HCT116 (cell line): ENCODE measurements at regions not wholly inside any gene's neighbourhood (a gene's known extent, or its start where the extent isn't known, plus 50 kb on each side); places are given as distances from the start of the nearest gene placed in this dataset.

Experiments used
- ATAC-seq: fragments of 200-7000 bp; cut with Tn5 transposase; 2 replicates; pipeline ENCODE4 v1.9.1; 2020; ENCODE audit warnings: mild to moderate bottlenecking, moderate library complexity
- BruUV-seq: library from RNA; stranded (reverse); fragments of 400-500 nt; replicated peaks from 2 replicates; lab custom pipeline; 2021; lab: Mats Ljungman, UMichigan
- CTCF ChIA-PET: fragments of 300-600 bp; sonication (Branson Sonifier 250); formaldehyde crosslinking; loops from one replicate; lab custom pipeline; 2021; ENCODE audit warnings: antibody characterized with exemption; lab: Charles Lee
- POLR2A ChIA-PET: fragments of 300-600, 350-600 bp; sonication (Branson Sonifier 250); formaldehyde crosslinking; loops from one replicate; lab custom pipeline; 2021; ENCODE audit warnings: antibody characterized with exemption; lab: Charles Lee
- RAD21 ChIA-PET, 2 experiments: fragments of 300-600 bp; sonication (Branson Sonifier 250); formaldehyde crosslinking; loops; one replicate each; lab custom pipeline; 2023; ENCODE audit warnings: low total read pairs in 2 of 2; ENCODE audit not compliant: uncharacterized antibody in 2 of 2, unreplicated experiment in 2 of 2, low non-redundant PET in 1 of 2; lab: Charles Lee
- DNase-seq: peaks from one replicate; pipeline ENCODE4 v3.0.0-alpha.2; 2010; ENCODE audit warnings: low read depth, low spot score
- H2AFZ ChIP-seq: fragments of 200-600 bp; shearing (Covaris generic), sonication (generic); 2 replicates; pipeline ENCODE4 v1.6.1; 2017; ENCODE audit warnings: low read depth, mixed run types, mixed read lengths, antibody characterized with exemption, low read length; ENCODE audit not compliant: poor library complexity, severe bottlenecking
- H3K27ac ChIP-seq: 2 replicates; pipeline ENCODE4 v1.5.1; 2012; ENCODE audit warnings: low read depth, low read length
- H3K27me3 ChIP-seq: fragments of 200-600 bp; sonication (generic); 2 replicates; pipeline ENCODE4 v1.6.1; 2016; ENCODE audit warnings: mixed run types, low read length, mixed read lengths; ENCODE audit not compliant: insufficient read depth
- H3K36me3 ChIP-seq, 2 experiments: fragments of 200-500 bp in 1 of 2; fragments of 200-600 bp in 1 of 2; sonication (Bioruptor generic) in 1 of 2; sonication (generic) in 1 of 2; 2 replicates each; pipeline versions ENCODE4 v1.5.1 to v1.6.1; 2014 to 2016; ENCODE audit warnings: low read length in 2 of 2, inconsistent platforms in 1 of 2, mixed read lengths in 1 of 2, mixed run types in 1 of 2; ENCODE audit not compliant: insufficient read depth in 2 of 2, control insufficient read depth in 1 of 2
- H3K4me1 ChIP-seq, 2 experiments: fragments of 200-600 bp in 1 of 2; sonication (generic) in 1 of 2; 2 replicates each; pipeline versions ENCODE4 v1.5.1 to v1.6.1; 2012 to 2017; ENCODE audit warnings: low read length in 2 of 2, inconsistent platforms in 1 of 2, mild to moderate bottlenecking in 1 of 2, mixed read lengths in 1 of 2, mixed run types in 1 of 2, moderate library complexity in 1 of 2; ENCODE audit not compliant: insufficient read depth in 2 of 2, control insufficient read depth in 1 of 2
- H3K4me2 ChIP-seq: fragments of 200-600 bp; sonication (generic); 2 replicates; pipeline ENCODE4 v1.6.1; 2017; ENCODE audit warnings: mixed run types, low read length, mixed read lengths
- H3K4me3 ChIP-seq, 2 experiments: fragments of 200-600 bp in 1 of 2; sonication (generic) in 1 of 2; replicated peaks in 1 of 2; 2 replicates each; pipeline ENCODE4 v1.5.1; 2011 to 2016; ENCODE audit warnings: low read length in 2 of 2, control low read depth in 1 of 2, low read depth in 1 of 2, mild to moderate bottlenecking in 1 of 2, mixed read lengths in 1 of 2, mixed run types in 1 of 2
- H3K79me2 ChIP-seq: fragments of 200-600 bp; sonication (generic); 2 replicates; pipeline ENCODE4 v1.6.1; 2017; ENCODE audit warnings: mild to moderate bottlenecking, mixed run types, low read length, moderate library complexity, mixed read lengths; ENCODE audit not compliant: insufficient read depth
- H3K9ac ChIP-seq: fragments of 200-600 bp; sonication (generic); 2 replicates; pipeline ENCODE4 v1.6.1; 2016; ENCODE audit warnings: low read length, mixed read lengths
- H3K9me2 ChIP-seq: fragments of 200-600 bp; sonication (generic), shearing (Covaris generic); 2 replicates; pipeline ENCODE4 v1.6.1; 2017; ENCODE audit warnings: mixed run types, mild to moderate bottlenecking, moderate library complexity; ENCODE audit not compliant: insufficient read depth
- H3K9me3 ChIP-seq, 2 experiments: fragments of 200-500 bp in 1 of 2; fragments of 200-600 bp in 1 of 2; sonication (Bioruptor generic) in 1 of 2; sonication (generic) in 1 of 2; 2 replicates each; pipeline ENCODE4 v1.6.1; 2014 to 2017; ENCODE audit warnings: low read length in 2 of 2, mixed read lengths in 2 of 2, inconsistent platforms in 1 of 2, low read depth in 1 of 2, mild to moderate bottlenecking in 1 of 2, mixed run types in 1 of 2, moderate library complexity in 1 of 2; ENCODE audit not compliant: control insufficient read depth in 1 of 2, insufficient read depth in 1 of 2
- H4K20me1 ChIP-seq: fragments of 200-600 bp; sonication (generic), shearing (Covaris generic); 2 replicates; pipeline ENCODE4 v1.6.1; 2017; ENCODE audit warnings: mixed run types, mild to moderate bottlenecking, moderate library complexity; ENCODE audit not compliant: insufficient read depth
- CBX3 ChIP-seq: IDR thresholded peaks from 2 replicates; pipeline ENCODE4 v1.6.1; 2012; ENCODE audit warnings: low read depth
- CEBPB ChIP-seq: IDR thresholded peaks from 2 replicates; pipeline ENCODE4 v1.6.1; 2012; ENCODE audit warnings: low read depth
- EZH2 ChIP-seq: fragments of 200-600 bp; sonication (generic); IDR thresholded peaks from 2 replicates; pipeline ENCODE4 v1.6.1; 2017; ENCODE audit warnings: antibody characterized with exemption, mixed run types
- EZH2phosphoT487 ChIP-seq: fragments of 200-600 bp; IDR thresholded peaks from 2 replicates; pipeline ENCODE4 v1.6.1; 2018; ENCODE audit warnings: antibody characterized with exemption, borderline replicate concordance
- FOSL1 ChIP-seq: IDR thresholded peaks from 2 replicates; pipeline ENCODE4 v1.6.1; 2012; ENCODE audit warnings: low read depth
- JUND ChIP-seq: IDR thresholded peaks from 2 replicates; pipeline ENCODE4 v1.6.1; 2012
- POLR2A ChIP-seq: IDR thresholded peaks from 2 replicates; pipeline ENCODE4 v1.7.0; 2011; ENCODE audit warnings: borderline replicate concordance; ENCODE audit not compliant: insufficient read depth, insufficient read length; ENCODE audit errors: extremely low read depth
- POLR2AphosphoS5 ChIP-seq: IDR thresholded peaks from 2 replicates; pipeline ENCODE4 v1.6.1; 2011; ENCODE audit warnings: mild to moderate bottlenecking, low read depth, low read length, moderate library complexity
- RAD21 ChIP-seq: IDR thresholded peaks from 2 replicates; pipeline ENCODE4 v1.6.1; 2012; ENCODE audit warnings: low read depth, mild to moderate bottlenecking
- SIN3A ChIP-seq: IDR thresholded peaks from 2 replicates; pipeline ENCODE4 v1.6.1; 2012; ENCODE audit warnings: low read depth
- SP1 ChIP-seq: IDR thresholded peaks from 2 replicates; pipeline ENCODE4 v1.6.1; 2012; ENCODE audit warnings: low read depth
- SRF ChIP-seq: IDR thresholded peaks from 2 replicates; pipeline ENCODE4 v1.6.1; 2012; ENCODE audit warnings: low read depth
- YY1 ChIP-seq: IDR thresholded peaks from 2 replicates; pipeline ENCODE4 v1.6.1; 2011; ENCODE audit warnings: low read length, low read depth, moderate library complexity, mild to moderate bottlenecking; ENCODE audit not compliant: insufficient replicate concordance; ENCODE audit errors: extremely low read depth
- ZFX ChIP-seq: fragments of 450-650 bp; IDR thresholded peaks from 2 replicates; pipeline ENCODE4 v1.6.1; 2017
- intact Hi-C: fragments of 100-400 bp; cut with micrococcal nuclease; formaldehyde crosslinking; loops from 2 replicates; pipeline ENCODE4 v1.10.0; 2022
- TF ChIP-seq, protein P1 (sequence below): IDR thresholded peaks from 2 replicates; pipeline ENCODE4 v1.6.1; 2012
- TF ChIP-seq, protein P2 (sequence below), 3 experiments: fragments of 200-600 bp in 1 of 3; sonication (generic) in 1 of 3; IDR thresholded peaks in 2 of 3; conservative IDR thresholded peaks in 1 of 3; 2 replicates each; pipeline ENCODE4 v1.5.1; 2012 to 2017; ENCODE audit warnings: low read depth in 2 of 3, low read length in 2 of 3, antibody characterized with exemption in 1 of 3, borderline replicate concordance in 1 of 3, control low read depth in 1 of 3, mild to moderate bottlenecking in 1 of 3, mixed read lengths in 1 of 3, mixed run types in 1 of 3, moderate library complexity in 1 of 3; ENCODE audit not compliant: insufficient read depth in 1 of 3

DNA sequence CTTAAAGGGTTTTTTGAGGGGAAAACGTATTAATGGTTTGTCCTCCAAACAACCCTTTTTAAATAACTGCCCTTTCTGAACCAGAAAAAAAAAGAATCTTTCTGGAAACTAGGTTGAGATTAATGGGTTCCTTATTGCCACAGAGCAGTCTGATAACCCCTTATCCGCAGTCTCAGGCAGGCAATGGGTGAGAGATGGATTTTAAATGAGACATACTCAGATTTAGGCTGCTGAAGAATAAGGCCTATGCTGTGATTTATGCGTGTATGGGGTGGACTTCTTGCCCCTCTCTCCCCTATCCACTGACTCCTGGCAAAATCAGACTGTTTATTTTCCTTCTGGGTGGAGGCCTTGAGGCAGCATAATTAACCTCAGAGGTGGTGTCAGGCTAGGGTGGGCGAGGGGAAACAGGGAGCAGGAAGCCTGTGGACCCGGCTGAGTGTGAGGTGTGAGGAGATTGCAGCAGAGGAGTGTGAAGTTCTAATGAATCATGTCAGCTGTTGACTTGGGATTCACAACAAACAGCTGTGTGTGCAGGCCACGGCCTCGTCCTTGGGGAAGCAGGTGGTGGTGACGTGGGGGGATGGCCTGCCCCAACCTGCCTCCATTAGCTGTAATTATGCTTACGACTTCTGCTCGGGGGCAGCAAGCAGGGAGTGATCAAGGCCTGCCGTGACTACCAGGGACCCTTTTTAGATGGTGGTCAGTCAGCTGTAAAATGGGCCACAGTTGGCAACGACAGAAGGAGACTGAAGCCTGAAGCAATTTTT is 196.4 kb downstream of the SEMA6A start:
- Histone ChIP-seq H2AFZ (no peak overlapping the region), H3K4me2 (no peak overlapping the region), H3K4me1 (no peaks in the 10 kb centered on the region), H3K79me2 (no peaks in the 10 kb centered on the region), H4K20me1 (no peaks in the 10 kb centered on the region), H3K9me3 (no peaks in the 10 kb centered on the region), H3K9ac (no peak overlapping the region), H3K27me3 (no peaks in the 10 kb centered on the region), H3K27ac (no peak overlapping the region), H3K36me3 (no peaks in the 10 kb centered on the region), H3K9me2 (no peaks in the 10 kb centered on the region), H3K4me3 (no peak overlapping the region)
- intact Hi-C loops = no loop called here
- no TSS peak for BruUV-seq
- no peak for TF ChIP-seq POLR2A
- TF ChIP-seq, protein P1, sequence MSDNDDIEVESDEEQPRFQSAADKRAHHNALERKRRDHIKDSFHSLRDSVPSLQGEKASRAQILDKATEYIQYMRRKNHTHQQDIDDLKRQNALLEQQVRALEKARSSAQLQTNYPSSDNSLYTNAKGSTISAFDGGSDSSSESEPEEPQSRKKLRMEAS = no peak
- TF ChIP-seq SRF = no peak
- no peak for TF ChIP-seq SIN3A
- TF ChIP-seq RAD21 = no peak
- no peak for TF ChIP-seq FOSL1
- no peak for TF ChIP-seq CEBPB
- TF ChIP-seq ZFX = no peak
- no peak for TF ChIP-seq EZH2phosphoT487
- TF ChIP-seq CBX3 = no peak
- TF ChIP-seq, protein P2, sequence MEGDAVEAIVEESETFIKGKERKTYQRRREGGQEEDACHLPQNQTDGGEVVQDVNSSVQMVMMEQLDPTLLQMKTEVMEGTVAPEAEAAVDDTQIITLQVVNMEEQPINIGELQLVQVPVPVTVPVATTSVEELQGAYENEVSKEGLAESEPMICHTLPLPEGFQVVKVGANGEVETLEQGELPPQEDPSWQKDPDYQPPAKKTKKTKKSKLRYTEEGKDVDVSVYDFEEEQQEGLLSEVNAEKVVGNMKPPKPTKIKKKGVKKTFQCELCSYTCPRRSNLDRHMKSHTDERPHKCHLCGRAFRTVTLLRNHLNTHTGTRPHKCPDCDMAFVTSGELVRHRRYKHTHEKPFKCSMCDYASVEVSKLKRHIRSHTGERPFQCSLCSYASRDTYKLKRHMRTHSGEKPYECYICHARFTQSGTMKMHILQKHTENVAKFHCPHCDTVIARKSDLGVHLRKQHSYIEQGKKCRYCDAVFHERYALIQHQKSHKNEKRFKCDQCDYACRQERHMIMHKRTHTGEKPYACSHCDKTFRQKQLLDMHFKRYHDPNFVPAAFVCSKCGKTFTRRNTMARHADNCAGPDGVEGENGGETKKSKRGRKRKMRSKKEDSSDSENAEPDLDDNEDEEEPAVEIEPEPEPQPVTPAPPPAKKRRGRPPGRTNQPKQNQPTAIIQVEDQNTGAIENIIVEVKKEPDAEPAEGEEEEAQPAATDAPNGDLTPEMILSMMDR (IDR thresholded peaks at IDR 0.05 in 2 of 3, conservative IDR thresholded peaks at IDR 0.05 in 1 of 3; ENCODE audit: borderline replicate concordance in 1 of 3, insufficient read depth in 1 of 3, low read depth in 2 of 3, low read length in 2 of 3) = no peak
- no peak for TF ChIP-seq POLR2AphosphoS5
- no peak for TF ChIP-seq EZH2
- TF ChIP-seq SP1 = no peak
- TF ChIP-seq YY1 = no peak
- no peak for TF ChIP-seq JUND
- ChIA-PET POLR2A (no interaction called here), CTCF (no interaction called here), RAD21 (no interaction called here)
- DNase-seq (no peak), ATAC-seq (no peak)
